Spleen (tissue), 11 donors: ENCODE measurements at regions not wholly inside any gene's neighbourhood (a gene's known extent, or its start where the extent isn't known, plus 50 kb on each side); places are given as distances from the start of the nearest gene placed in this dataset.
A peak's percentile ranks its signal among the peaks of the same experiment; 100 is the strongest.

Source experiments
- DNase-seq: peaks from one replicate; pipeline ENCODE4 v3.0.0-alpha.2; 2020
- H3K27ac ChIP-seq, 8 donors: fragments of 200-600 bp; sonication (generic) in 7 of 8; 1 replicate in 4 of 8; 2 replicates in 4 of 8; pipeline versions ENCODE4 v1.5.0 to v1.8.0; 2016 to 2021; ENCODE audit warnings: inconsistent platforms in 4 of 8, mild to moderate bottlenecking in 4 of 8, moderate library complexity in 1 of 8
- H3K27me3 ChIP-seq, 7 donors: fragments of 200-600 bp; sonication (generic) in 6 of 7; replicated peaks in 1 of 7; 1 replicate in 4 of 7; 2 replicates in 3 of 7; pipeline versions ENCODE4 v1.5.0 to v1.8.0; 2016 to 2021; ENCODE audit warnings: inconsistent platforms in 3 of 7, mild to moderate bottlenecking in 1 of 7
- H3K36me3 ChIP-seq, 6 donors: fragments of 200-600 bp; sonication (generic) in 5 of 6; 1 replicate in 4 of 6; 2 replicates in 2 of 6; pipeline versions ENCODE4 v1.5.0 to v1.8.0; 2016 to 2021; ENCODE audit warnings: inconsistent platforms in 2 of 6
- H3K4me1 ChIP-seq, 6 donors: fragments of 200-600 bp; sonication (generic) in 5 of 6; 1 replicate in 3 of 6; 2 replicates in 3 of 6; pipeline versions ENCODE4 v1.5.0 to v1.8.0; 2016 to 2021; ENCODE audit warnings: inconsistent platforms in 3 of 6
- H3K4me3 ChIP-seq, 8 donors: fragments of 200-600 bp; sonication (generic) in 7 of 8; 1 replicate in 4 of 8; 2 replicates in 4 of 8; pipeline versions ENCODE4 v1.5.0 to v1.8.0; 2016 to 2021; ENCODE audit warnings: inconsistent platforms in 4 of 8, mild to moderate bottlenecking in 4 of 8, moderate library complexity in 2 of 8
- H3K9me3 ChIP-seq, 8 donors: fragments of 200-600 bp; sonication (generic) in 7 of 8; 1 replicate in 4 of 8; 2 replicates in 4 of 8; pipeline versions ENCODE4 v1.5.0 to v1.8.0; 2016 to 2021; ENCODE audit warnings: inconsistent platforms in 4 of 8
- CTCF ChIP-seq, 11 experiments: fragments of 200-600 bp in 7 of 11; fragments of 450-650 bp in 4 of 11; sonication (generic) in 4 of 11; IDR thresholded peaks in 8 of 11; conservative IDR thresholded peaks in 3 of 11; 1 replicate in 7 of 11; 2 replicates in 4 of 11; pipeline versions ENCODE4 v1.4.0 to v1.8.0; 2016 to 2021; ENCODE audit warnings: antibody characterized with exemption in 11 of 11, inconsistent platforms in 4 of 11, mild to moderate bottlenecking in 1 of 11
- POLR2A ChIP-seq, 3 donors: fragments of 450-650 bp; IDR thresholded peaks; one replicate each; pipeline ENCODE4 v1.5.1; 2017; ENCODE audit warnings: antibody characterized with exemption in 3 of 3, mild to moderate bottlenecking in 1 of 3
- POLR2AphosphoS5 ChIP-seq, 3 donors: sonication (generic); formaldehyde crosslinking; IDR thresholded peaks; one replicate each; pipeline ENCODE4 v1.5.1; 2017; ENCODE audit warnings: antibody characterized with exemption in 3 of 3
- WGBS, 5 donors: extraction: QIAGEN DNeasy Blood & Tissue Kit in 3 of 5; methylation state at CpG; one replicate each; pipeline versions ENCODE4 v1.1.5 to v1.1.7; 2013 to 2018; 5-methylcytosine and 5-hydroxymethylcytosine counted together
- intact Hi-C: fragments of 100-400 bp; cut with DNase I; formaldehyde crosslinking; loops from one replicate; pipeline ENCODE4 v1.15.0; 2023; ENCODE audit warnings: low total_unique reads
- donor health status: healthy with polysubstance abuse.
- donor health status: DM: no; HTN: no; CAD: no; lungs with moderate emphysema.
- donor health status: DM: no; HTN: no; CAD: no.
- donor health status: Bipolar disorder and iron deficiency.
- donor health status: healthy.
- donor health status: DM: no; HTN: no; CAD: no.
- donor health status: DM: yes; HTN: yes; CAD: no.

- Histone ChIP-seq H3K4me3 (no peak overlapping the region), H3K9me3 (peaks cover 0 to 24% (median 14%) of the 10 kb centered on the region in 8 donors), H3K4me1 (no peaks in the 10 kb centered on the region), H3K27ac (peak overlapping the region in 1 of 8 donors; percentile 12), H3K27me3 (no peaks in the 10 kb centered on the region), H3K36me3 (no peaks in the 10 kb centered on the region)
- DNase-seq: no peak
- intact Hi-C loops: no loop called here
- no peak for TF ChIP-seq CTCF (IDR thresholded peaks at IDR 0.05 in 8 of 11, conservative IDR thresholded peaks at IDR 0.05 in 3 of 11)
- TF ChIP-seq POLR2A (IDR thresholded peaks at IDR 0.05): no peak
- no peak for TF ChIP-seq POLR2AphosphoS5 (IDR thresholded peaks at IDR 0.05)
- WGBS, 5 donors: 0 to 9% (median 4%) methylated on average over 1 of the region's 1 CpG
These were observed 240.2 kb downstream of the SEC16B start for GRCh38 chr1:177729646-177730045.

GRCh38 chr1:177723533-177723932, 246.3 kb downstream of the SEC16B start:
- no peak overlapping the region for H3K4me3 ChIP-seq
- no peak for TF ChIP-seq CTCF (IDR thresholded peaks at IDR 0.05 in 8 of 11, conservative IDR thresholded peaks at IDR 0.05 in 3 of 11)
- TF ChIP-seq POLR2AphosphoS5 (IDR thresholded peaks at IDR 0.05): no peak
- no peak for TF ChIP-seq POLR2A (IDR thresholded peaks at IDR 0.05)
- H3K4me1 ChIP-seq: no peaks in the 10 kb centered on the region
- H3K27me3 ChIP-seq: no peaks in the 10 kb centered on the region
- intact Hi-C loops: no loop called here
- peaks cover 8 to 71% (median 47%) of the 10 kb centered on the region in 8 donors for H3K9me3 ChIP-seq
- H3K27ac ChIP-seq: no peak overlapping the region
- no peaks in the 10 kb centered on the region for H3K36me3 ChIP-seq
- no peak for DNase-seq

GRCh38 chr1:177710696-177711620, 258.9 kb downstream of the SEC16B start:
- Histone ChIP-seq H3K27me3 (no peaks in the 10 kb centered on the region), H3K27ac (no peak overlapping the region), H3K9me3 (peaks cover 0 to 22% (median 4%) of the 10 kb centered on the region in 8 donors), H3K36me3 (no peaks in the 10 kb centered on the region), H3K4me3 (no peak overlapping the region), H3K4me1 (no peaks in the 10 kb centered on the region)
- intact Hi-C loops: no loop called here
- 73 to 79% (median 76%) methylated on average over 17 of the region's 17 CpGs for WGBS, 5 donors
- no peak for DNase-seq
- no peak for TF ChIP-seq POLR2A (IDR thresholded peaks at IDR 0.05)
- no peak for TF ChIP-seq CTCF (IDR thresholded peaks at IDR 0.05 in 8 of 11, conservative IDR thresholded peaks at IDR 0.05 in 3 of 11)
- TF ChIP-seq POLR2AphosphoS5 (IDR thresholded peaks at IDR 0.05): no peak

GRCh38 chr1:177708406-177708805, 261.5 kb downstream of the SEC16B start:
- Histone ChIP-seq H3K27ac (no peak overlapping the region), H3K9me3 (peaks cover 0 to 5% (median 0%) of the 10 kb centered on the region in 8 donors), H3K4me3 (no peak overlapping the region), H3K36me3 (no peaks in the 10 kb centered on the region), H3K4me1 (no peaks in the 10 kb centered on the region), H3K27me3 (no peaks in the 10 kb centered on the region)
- WGBS, 5 donors: 76 to 83% (median 77%) methylated on average over 5 of the region's 5 CpGs
- TF ChIP-seq POLR2A (IDR thresholded peaks at IDR 0.05): no peak
- TF ChIP-seq CTCF (IDR thresholded peaks at IDR 0.05 in 8 of 11, conservative IDR thresholded peaks at IDR 0.05 in 3 of 11): no peak
- TF ChIP-seq POLR2AphosphoS5 (IDR thresholded peaks at IDR 0.05): no peak
- no peak for DNase-seq
- intact Hi-C loops: no loop called here
